DMS153 treated with DMSO at 0.1 percent for 48 hours (cell line): ENCODE measurements at regions not wholly inside any gene's neighbourhood (a gene's known extent, or its start where the extent isn't known, plus 50 kb on each side); places are given as distances from the start of the nearest gene placed in this dataset.

Experiments used
- DNase-seq: peaks from one replicate; lab custom pipeline; 2025; ENCODE audit not compliant: unreplicated experiment; lab: John Stamatoyannopoulos, UW

GRCh38 chr18:60445341-60445740, 72.8 kb upstream of the MC4R start:
- DNase-seq: no peak

- no peak for DNase-seq
These were observed 74.2 kb upstream of the MC4R start for GRCh38 chr18:60446821-60447220.

- no peak for DNase-seq
These were observed 76.1 kb upstream of the MC4R start for GRCh38 chr18:60448487-60449267.

GRCh38 chr18:60452421-60452820, 79.8 kb upstream of the MC4R start:
- no peak for DNase-seq

- DNase-seq: no peak
These were observed 94.1 kb upstream of the MC4R start for GRCh38 chr18:60466677-60467076.

GRCh38 chr18:60469387-60470100, 97.0 kb upstream of the MC4R start:
- DNase-seq: no peak

- DNase-seq: no peak
These were observed 99.1 kb upstream of the MC4R start for GRCh38 chr18:60471652-60472051.

GRCh38 chr18:60485201-60485600, 112.6 kb upstream of the MC4R start:
- no peak for DNase-seq

- DNase-seq: peak; percentile 4
These were observed 120.5 kb upstream of the MC4R start for GRCh38 chr18:60493066-60493465.

GRCh38 chr18:60499675-60500074, 127.1 kb upstream of the MC4R start:
- no peak for DNase-seq

GRCh38 chr18:60500960-60501359, 128.4 kb upstream of the MC4R start:
- DNase-seq: no peak

GRCh38 chr18:60502591-60502990, 130.0 kb upstream of the MC4R start:
- DNase-seq: no peak

- DNase-seq: no peak
These were observed 130.6 kb upstream of the MC4R start for GRCh38 chr18:60503199-60503598.

- DNase-seq: no peak
These were observed 133.6 kb upstream of the MC4R start for GRCh38 chr18:60506190-60506589.

GRCh38 chr18:60506682-60507081, 134.1 kb upstream of the MC4R start:
- no peak for DNase-seq

GRCh38 chr18:60508108-60508507, 135.5 kb upstream of the MC4R start:
- no peak for DNase-seq

- DNase-seq: no peak
These were observed 162.0 kb upstream of the MC4R start for GRCh38 chr18:60534538-60534937.

GRCh38 chr18:60537074-60537473, 164.5 kb upstream of the MC4R start:
- no peak for DNase-seq

GRCh38 chr18:60538891-60539290, 166.3 kb upstream of the MC4R start:
- DNase-seq: no peak

- DNase-seq: no peak
These were observed 169.1 kb upstream of the MC4R start for GRCh38 chr18:60541661-60542060.

- no peak for DNase-seq
These were observed 171.1 kb upstream of the MC4R start for GRCh38 chr18:60543646-60544045.

GRCh38 chr18:60549338-60549960, 176.9 kb upstream of the MC4R start:
- DNase-seq: peak; percentile 84
